Keratinocyte (primary cell): ENCODE measurements at regions not wholly inside any gene's neighbourhood (a gene's known extent, or its start where the extent isn't known, plus 50 kb on each side); places are given as distances from the start of the nearest gene placed in this dataset.

Source experiments
- DNase-seq: peaks from one replicate; pipeline ENCODE4 v3.0.0-alpha.2; 2011; ENCODE audit warnings: low read depth, missing footprints, low spot score
- FAIRE-seq: peaks from 2 replicates; lab custom pipeline; 2011; peaks lifted over from hg19 to GRCh38; lab: Jason Lieb, UNC
- H2AFZ ChIP-seq: 2 replicates; pipeline ENCODE4 v1.6.0; 2012; ENCODE audit warnings: low read length, control low read depth, inconsistent platforms; ENCODE audit not compliant: control insufficient read depth
- H3K27ac ChIP-seq: 2 replicates; pipeline ENCODE4 v1.5.1; 2011; ENCODE audit warnings: low read length; ENCODE audit not compliant: control insufficient read depth, insufficient read depth
- H3K27me3 ChIP-seq: 3 replicates; pipeline ENCODE4 v1.6.0; 2011; ENCODE audit warnings: low read length; ENCODE audit not compliant: control insufficient read depth, insufficient read depth; ENCODE audit errors: extremely low read depth
- H3K36me3 ChIP-seq, 2 experiments: 2 replicates in 1 of 2; 3 replicates in 1 of 2; pipeline ENCODE4 v1.5.1; 2011; ENCODE audit warnings: low read length in 2 of 2, mild to moderate bottlenecking in 1 of 2; ENCODE audit not compliant: control insufficient read depth in 2 of 2, insufficient read depth in 2 of 2; ENCODE audit errors: extremely low read depth in 1 of 2
- H3K4me1 ChIP-seq: 3 replicates; pipeline ENCODE4 v1.5.1; 2011; ENCODE audit warnings: low read length; ENCODE audit not compliant: control insufficient read depth, insufficient read depth; ENCODE audit errors: extremely low read depth
- H3K4me2 ChIP-seq: 3 replicates; pipeline ENCODE4 v1.6.0; 2011; ENCODE audit warnings: low read depth, low read length; ENCODE audit not compliant: control insufficient read depth, insufficient read depth; ENCODE audit errors: extremely low read depth
- H3K4me3 ChIP-seq, 3 experiments: fragments of 200-600 bp in 1 of 3; sonication (generic) in 1 of 3; 2 replicates in 2 of 3; 3 replicates in 1 of 3; pipeline ENCODE4 v1.5.1; 2011 to 2016; ENCODE audit warnings: low read length in 3 of 3, mild to moderate bottlenecking in 3 of 3, control low read depth in 2 of 3, inconsistent platforms in 1 of 3, low read depth in 1 of 3, mixed read lengths in 1 of 3, mixed run types in 1 of 3, moderate library complexity in 1 of 3; ENCODE audit not compliant: control insufficient read depth in 2 of 3, insufficient read depth in 2 of 3; ENCODE audit errors: extremely low read depth in 1 of 3
- H3K79me2 ChIP-seq: 2 replicates; pipeline ENCODE4 v1.6.0; 2012; ENCODE audit warnings: low read length; ENCODE audit not compliant: control insufficient read depth, insufficient read depth
- H3K9ac ChIP-seq: 3 replicates; pipeline ENCODE4 v1.6.0; 2011; ENCODE audit warnings: low read length; ENCODE audit not compliant: control insufficient read depth, insufficient read depth; ENCODE audit errors: extremely low read depth
- H3K9me1 ChIP-seq: 3 replicates; pipeline ENCODE4 v1.6.0; 2011; ENCODE audit warnings: low read length; ENCODE audit not compliant: control insufficient read depth, insufficient read depth; ENCODE audit errors: extremely low read depth
- H3K9me3 ChIP-seq: 2 replicates; pipeline ENCODE4 v1.5.1; 2012; ENCODE audit warnings: low read depth, low read length; ENCODE audit not compliant: control insufficient read depth
- H4K20me1 ChIP-seq: 3 replicates; pipeline ENCODE4 v1.6.0; 2011; ENCODE audit warnings: low read length; ENCODE audit not compliant: control insufficient read depth, insufficient read depth; ENCODE audit errors: extremely low read depth
- EZH2 ChIP-seq: IDR thresholded peaks from one replicate; pipeline ENCODE4 v1.6.1; 2012; ENCODE audit warnings: inconsistent platforms, mild to moderate bottlenecking, low read length, moderate library complexity
- dilution Hi-C: fragments of 300-500 bp; cut with MboI; formaldehyde crosslinking; loops from one replicate; pipeline ENCODE4 v1.7.0; 2020; ENCODE audit warnings: low sequenced_read_pairs; ENCODE audit not compliant: extremely low pct_ligation_motif_present
- TF ChIP-seq, protein P1 (sequence below), 3 experiments: IDR thresholded peaks in 1 of 3; conservative IDR thresholded peaks in 1 of 3; optimal IDR thresholded peaks in 1 of 3; 2 replicates in 2 of 3; 3 replicates in 1 of 3; pipeline versions ENCODE3 to v1.5.1; 2011; ENCODE audit warnings: low read length in 3 of 3, mild to moderate bottlenecking in 3 of 3, moderate library complexity in 2 of 3, control low read depth in 1 of 3, inconsistent platforms in 1 of 3; ENCODE audit not compliant: insufficient read depth in 2 of 3; ENCODE audit errors: extremely low read depth in 1 of 3

- dilution Hi-C loops: no loop called here
- Histone ChIP-seq H3K36me3 (no peaks in the 10 kb centered on the region), H3K4me3 (no peak overlapping the region), H3K27ac (no peak overlapping the region), H4K20me1 (no peaks in the 10 kb centered on the region), H3K9ac (no peak overlapping the region), H3K79me2 (no peaks in the 10 kb centered on the region), H2AFZ (no peak overlapping the region), H3K9me1 (no peaks in the 10 kb centered on the region), H3K4me1 (no peaks in the 10 kb centered on the region), H3K4me2 (no peak overlapping the region), H3K27me3 (no peaks in the 10 kb centered on the region), H3K9me3 (no peaks in the 10 kb centered on the region)
- FAIRE-seq: no peak
- TF ChIP-seq, protein P1, sequence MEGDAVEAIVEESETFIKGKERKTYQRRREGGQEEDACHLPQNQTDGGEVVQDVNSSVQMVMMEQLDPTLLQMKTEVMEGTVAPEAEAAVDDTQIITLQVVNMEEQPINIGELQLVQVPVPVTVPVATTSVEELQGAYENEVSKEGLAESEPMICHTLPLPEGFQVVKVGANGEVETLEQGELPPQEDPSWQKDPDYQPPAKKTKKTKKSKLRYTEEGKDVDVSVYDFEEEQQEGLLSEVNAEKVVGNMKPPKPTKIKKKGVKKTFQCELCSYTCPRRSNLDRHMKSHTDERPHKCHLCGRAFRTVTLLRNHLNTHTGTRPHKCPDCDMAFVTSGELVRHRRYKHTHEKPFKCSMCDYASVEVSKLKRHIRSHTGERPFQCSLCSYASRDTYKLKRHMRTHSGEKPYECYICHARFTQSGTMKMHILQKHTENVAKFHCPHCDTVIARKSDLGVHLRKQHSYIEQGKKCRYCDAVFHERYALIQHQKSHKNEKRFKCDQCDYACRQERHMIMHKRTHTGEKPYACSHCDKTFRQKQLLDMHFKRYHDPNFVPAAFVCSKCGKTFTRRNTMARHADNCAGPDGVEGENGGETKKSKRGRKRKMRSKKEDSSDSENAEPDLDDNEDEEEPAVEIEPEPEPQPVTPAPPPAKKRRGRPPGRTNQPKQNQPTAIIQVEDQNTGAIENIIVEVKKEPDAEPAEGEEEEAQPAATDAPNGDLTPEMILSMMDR (optimal IDR thresholded peaks at IDR 0.05 in 1 of 3, IDR thresholded peaks at IDR 0.05 in 1 of 3, conservative IDR thresholded peaks at IDR 0.05 in 1 of 3; ENCODE audit: extremely low read depth in 1 of 3, insufficient read depth in 2 of 3, low read length in 3 of 3): no peak
- no peak for TF ChIP-seq EZH2
- no peak for DNase-seq
Observed at GRCh38 chr4:53858744-53859143, 205.7 kb downstream of the CHIC2 start.

DNA sequence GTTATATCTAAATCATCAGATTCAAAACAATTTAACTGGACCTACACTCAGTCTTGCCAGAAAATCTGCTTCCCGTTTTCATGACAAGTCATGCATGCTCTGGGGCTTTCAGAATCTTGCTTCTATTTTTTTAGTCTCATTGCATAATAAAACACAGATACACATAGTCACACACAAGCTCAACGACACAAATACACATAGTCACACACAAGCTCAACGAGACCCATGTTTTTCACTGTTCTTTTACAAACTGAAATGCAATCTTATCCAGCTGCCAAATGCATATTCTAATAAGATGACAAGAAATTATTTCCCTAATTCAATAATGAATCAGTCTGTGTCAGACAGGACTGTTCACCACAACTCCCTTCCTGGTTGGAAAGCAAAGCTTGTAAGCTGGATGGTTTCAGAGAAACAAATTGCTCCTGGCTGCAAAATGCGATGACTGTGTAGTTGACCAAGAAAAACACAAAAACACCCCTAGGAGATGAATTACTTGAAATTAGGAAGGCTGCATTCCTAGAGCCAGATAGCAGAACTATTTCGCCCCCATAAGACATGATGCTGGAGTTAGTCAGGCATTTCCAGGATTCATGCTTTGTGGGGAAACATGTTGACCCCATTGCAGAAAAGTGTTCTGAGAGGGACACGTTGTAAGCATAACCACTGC, 208.7 kb downstream of the CHIC2 start:
- H2AFZ ChIP-seq: no peak overlapping the region
- no peak overlapping the region for H3K9ac ChIP-seq

More for the DNA sequence above, 208.7 kb downstream of the CHIC2 start:
- Histone ChIP-seq H3K4me3 (no peak overlapping the region), H3K9me1 (no peaks in the 10 kb centered on the region), H3K79me2 (no peaks in the 10 kb centered on the region), H3K36me3 (no peaks in the 10 kb centered on the region), H4K20me1 (no peaks in the 10 kb centered on the region), H3K9me3 (no peaks in the 10 kb centered on the region), H3K4me2 (no peak overlapping the region), H3K27me3 (no peaks in the 10 kb centered on the region), H3K4me1 (no peaks in the 10 kb centered on the region), H3K27ac (no peak overlapping the region)
- no peak for FAIRE-seq
- no peak for DNase-seq
- dilution Hi-C loops: no loop called here
- TF ChIP-seq, protein P1 (optimal IDR thresholded peaks at IDR 0.05 in 1 of 3, IDR thresholded peaks at IDR 0.05 in 1 of 3, conservative IDR thresholded peaks at IDR 0.05 in 1 of 3; ENCODE audit: extremely low read depth in 1 of 3, insufficient read depth in 2 of 3, low read length in 3 of 3): no peak
- no peak for TF ChIP-seq EZH2
